Epithelial cell of esophagus (primary cell): ENCODE measurements at regions not wholly inside any gene's neighbourhood (a gene's known extent, or its start where the extent isn't known, plus 50 kb on each side); places are given as distances from the start of the nearest gene placed in this dataset.

ENCODE experiments used
- DNase-seq: peaks from one replicate; pipeline ENCODE4 v3.0.0; 2010; ENCODE audit warnings: low read depth
- H3K4me3 ChIP-seq: 2 replicates; pipeline ENCODE4 v1.5.1; 2011; ENCODE audit warnings: mild to moderate bottlenecking, low read length, control low read depth
- CTCF ChIP-seq: IDR thresholded peaks from 2 replicates; pipeline ENCODE4 v1.5.1; 2011; ENCODE audit warnings: low read depth, mild to moderate bottlenecking, low read length, control low read depth, inconsistent platforms; ENCODE audit not compliant: insufficient read depth; ENCODE audit errors: missing control alignments

- TF ChIP-seq CTCF, result no peak
- no peak overlapping the region for H3K4me3 ChIP-seq
- no peak for DNase-seq
These were observed 145.7 kb upstream of the PHACTR3 start for GRCh38 chr20:59458645-59459044.

DNA sequence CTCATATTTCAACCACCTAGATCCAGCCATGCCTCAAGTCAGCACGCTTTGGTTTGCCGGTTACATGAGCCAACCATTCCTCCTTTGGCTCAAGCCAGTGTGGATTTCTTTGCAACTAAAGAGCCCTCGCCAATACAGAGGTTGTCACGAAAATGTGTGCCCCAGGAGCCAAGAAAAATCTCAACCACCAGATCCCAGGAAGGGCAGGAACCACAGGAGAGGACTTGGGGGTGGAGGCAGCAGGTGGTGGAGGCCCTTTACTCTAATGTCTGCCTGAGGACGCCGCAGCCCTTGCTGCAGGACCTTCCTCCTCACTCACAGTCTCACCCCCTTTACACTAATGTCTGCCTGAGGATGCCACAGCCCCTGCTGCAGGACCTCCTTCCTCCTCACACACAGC, 144.8 kb upstream of the PHACTR3 start:
- DNase-seq, result no peak
- no peak overlapping the region for H3K4me3 ChIP-seq
- TF ChIP-seq CTCF, result no peak

DNA sequence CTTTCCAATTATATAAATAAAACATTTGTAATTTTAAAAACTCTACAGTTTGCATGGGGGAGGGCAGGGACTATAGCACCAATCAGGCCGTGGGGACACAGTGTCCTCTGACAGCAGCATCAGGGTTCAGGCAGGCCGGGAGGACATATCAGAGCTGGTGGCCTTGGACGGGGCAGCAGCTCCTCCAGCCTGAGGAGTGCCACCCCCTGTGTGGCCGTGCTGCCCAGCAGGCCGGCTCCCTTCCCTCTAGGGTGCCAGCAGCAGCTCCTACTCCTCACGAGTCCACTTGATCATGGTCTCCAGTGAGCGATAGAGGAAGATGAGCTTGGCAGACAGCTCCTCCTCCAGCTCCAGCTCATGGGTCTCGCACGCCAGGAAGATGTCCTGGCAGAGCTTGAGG, 144.0 kb upstream of the PHACTR3 start:
- H3K4me3 ChIP-seq, result no peak overlapping the region
- DNase-seq, result no peak
- TF ChIP-seq CTCF, result no peak

DNA sequence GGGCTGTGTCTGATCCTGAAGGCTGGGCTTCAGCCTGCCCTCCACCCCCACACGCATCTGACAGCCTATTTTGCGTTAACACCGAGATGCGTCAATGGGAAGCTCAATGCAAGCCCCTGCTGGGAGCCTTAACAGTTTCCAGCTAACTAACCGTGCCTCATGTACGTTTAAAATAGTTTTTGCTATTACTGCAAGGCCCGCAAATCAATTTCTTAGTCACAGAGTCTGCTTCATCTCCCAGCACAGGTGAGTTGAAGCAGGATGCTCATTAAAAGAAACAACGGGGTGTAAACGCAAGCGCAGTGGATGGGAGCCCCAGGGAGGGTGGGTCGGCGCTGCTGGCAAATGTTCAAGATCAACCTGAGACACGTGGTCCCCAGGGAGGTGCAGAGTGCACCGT, 142.8 kb upstream of the PHACTR3 start:
- DNase-seq, result no peak
- no peak overlapping the region for H3K4me3 ChIP-seq
- TF ChIP-seq CTCF, result no peak

DNA sequence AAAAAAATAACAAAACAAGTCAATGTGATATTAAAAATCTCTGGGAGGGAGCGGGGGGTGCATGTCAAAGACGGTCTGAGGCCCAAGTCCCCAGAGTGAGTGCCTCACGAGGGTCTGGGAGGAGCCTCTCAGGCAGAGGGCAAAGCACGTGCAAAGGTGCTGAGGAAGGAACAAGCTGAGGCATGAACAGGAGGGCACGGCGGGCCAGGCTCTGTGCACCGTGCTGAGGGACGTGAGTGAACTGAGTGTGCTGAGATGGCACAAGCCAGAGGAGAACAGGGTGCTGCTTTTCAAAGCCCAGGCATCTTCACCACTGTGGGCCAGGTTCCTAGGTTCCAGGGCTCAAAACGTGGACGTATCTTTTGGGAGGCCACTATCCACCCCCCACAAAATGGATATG, 142.1 kb upstream of the PHACTR3 start:
- no peak overlapping the region for H3K4me3 ChIP-seq
- TF ChIP-seq CTCF, result no peak
- DNase-seq, result no peak

GRCh38 chr20:59463541-59463940, 140.8 kb upstream of the PHACTR3 start:
- no peak overlapping the region for H3K4me3 ChIP-seq
- no peak for TF ChIP-seq CTCF
- DNase-seq, result no peak

- TF ChIP-seq CTCF, result no peak
- DNase-seq, result no peak
- no peak overlapping the region for H3K4me3 ChIP-seq
These were observed 138.1 kb upstream of the PHACTR3 start for GRCh38 chr20:59466107-59466815.
